MCF 10A (cell line): ENCODE measurements at regions not wholly inside any gene's neighbourhood (a gene's known extent, or its start where the extent isn't known, plus 50 kb on each side); places are given as distances from the start of the nearest gene placed in this dataset.
"Not testable (repeated sequence)": the region's sequence is repeated elsewhere in the genome, so short reads cannot be mapped to it uniquely, and the experiment has no call there.

Experiments
- BruUV-seq: library from RNA; stranded (reverse); fragments of 400-500 nt; replicated peaks from 2 replicates; lab custom pipeline; 2021; lab: Mats Ljungman, UMichigan
- CTCF ChIA-PET: fragments of 300-600 bp; sonication (Branson Sonifier 250); formaldehyde crosslinking; extraction: SDS; loops from one replicate; lab custom pipeline; 2021; ENCODE audit warnings: antibody characterized with exemption, inconsistent platforms; lab: Yijun Ruan, JAX
- POLR2A ChIA-PET: fragments of 300-600, 350-650 bp; sonication (Branson Sonifier 250); formaldehyde crosslinking; extraction: SDS; loops from one replicate; lab custom pipeline; 2020; ENCODE audit warnings: antibody characterized with exemption, inconsistent platforms; lab: Yijun Ruan, JAX
- DNase-seq: peaks from one replicate; pipeline ENCODE4 v3.0.0-alpha.2; 2018; ENCODE audit not compliant: unreplicated experiment
- H3K27ac Mint-ChIP-seq: one replicate; pipeline ENCODE4 v1.8.0; 2022; ENCODE audit warnings: mild to moderate bottlenecking, low read depth, mixed read lengths; ENCODE audit not compliant: unreplicated experiment
- H3K27me3 Mint-ChIP-seq: one replicate; pipeline ENCODE4 v1.8.0; 2022; ENCODE audit warnings: mixed read lengths; ENCODE audit not compliant: insufficient read depth, unreplicated experiment
- H3K36me3 Mint-ChIP-seq: one replicate; pipeline ENCODE4 v1.8.0; 2022; ENCODE audit warnings: mild to moderate bottlenecking, moderate library complexity, mixed read lengths; ENCODE audit not compliant: insufficient read depth, unreplicated experiment
- H3K4me1 Mint-ChIP-seq: one replicate; pipeline ENCODE4 v1.8.0; 2022; ENCODE audit warnings: mixed read lengths; ENCODE audit not compliant: insufficient read depth, unreplicated experiment
- H3K4me3 Mint-ChIP-seq: one replicate; pipeline ENCODE4 v1.8.0; 2022; ENCODE audit warnings: mild to moderate bottlenecking, moderate library complexity, mixed read lengths; ENCODE audit not compliant: unreplicated experiment
- H3K9me3 Mint-ChIP-seq: one replicate; pipeline ENCODE4 v1.8.0; 2022; ENCODE audit warnings: mixed read lengths; ENCODE audit not compliant: unreplicated experiment
- intact Hi-C: fragments of 100-400 bp; cut with micrococcal nuclease; formaldehyde crosslinking; loops from 2 replicates; pipeline ENCODE4 v1.14.1; 2022

- CTCF ChIA-PET, BruUV-seq: not testable (repeated sequence)
Observed at GRCh38 chr2:132309203-132309602, 107.4 kb upstream of the GPR39 start.

GRCh38 chr2:132315546-132315945, 101.1 kb upstream of the GPR39 start:
- peak; percentile 3 for DNase-seq
- H3K4me3 Mint-ChIP-seq, H3K27ac Mint-ChIP-seq, H3K4me1 Mint-ChIP-seq, H3K9me3 Mint-ChIP-seq, BruUV-seq, CTCF ChIA-PET, H3K27me3 Mint-ChIP-seq, H3K36me3 Mint-ChIP-seq, intact Hi-C loops, POLR2A ChIA-PET: not testable (repeated sequence)

More at GRCh38 chr2:132309203-132309602, 107.4 kb upstream of the GPR39 start:
- H3K4me1 Mint-ChIP-seq, H3K27ac Mint-ChIP-seq, intact Hi-C loops, H3K4me3 Mint-ChIP-seq, H3K36me3 Mint-ChIP-seq, POLR2A ChIA-PET, H3K9me3 Mint-ChIP-seq, H3K27me3 Mint-ChIP-seq, DNase-seq: not testable (repeated sequence)

- intact Hi-C loops, DNase-seq, H3K4me3 Mint-ChIP-seq, H3K36me3 Mint-ChIP-seq, H3K27me3 Mint-ChIP-seq, CTCF ChIA-PET, H3K4me1 Mint-ChIP-seq, H3K27ac Mint-ChIP-seq, POLR2A ChIA-PET, H3K9me3 Mint-ChIP-seq, BruUV-seq: not testable (repeated sequence)
Observed at GRCh38 chr2:132317026-132317680, 99.5 kb upstream of the GPR39 start.

GRCh38 chr2:132318481-132318880, 98.1 kb upstream of the GPR39 start:
- DNase-seq, H3K27ac Mint-ChIP-seq, POLR2A ChIA-PET, CTCF ChIA-PET, intact Hi-C loops, H3K4me3 Mint-ChIP-seq, BruUV-seq, H3K4me1 Mint-ChIP-seq, H3K36me3 Mint-ChIP-seq, H3K9me3 Mint-ChIP-seq, H3K27me3 Mint-ChIP-seq: not testable (repeated sequence)

GRCh38 chr2:132324005-132324404, 92.6 kb upstream of the GPR39 start:
- H3K27ac Mint-ChIP-seq, BruUV-seq, DNase-seq, H3K4me3 Mint-ChIP-seq, H3K4me1 Mint-ChIP-seq, H3K27me3 Mint-ChIP-seq, CTCF ChIA-PET, H3K9me3 Mint-ChIP-seq, H3K36me3 Mint-ChIP-seq, POLR2A ChIA-PET, intact Hi-C loops: not testable (repeated sequence)

GRCh38 chr2:132332345-132333033, 84.1 kb upstream of the GPR39 start:
- H3K27ac Mint-ChIP-seq, H3K36me3 Mint-ChIP-seq, H3K9me3 Mint-ChIP-seq, intact Hi-C loops, H3K27me3 Mint-ChIP-seq, CTCF ChIA-PET, BruUV-seq, POLR2A ChIA-PET, H3K4me1 Mint-ChIP-seq, DNase-seq, H3K4me3 Mint-ChIP-seq: not testable (repeated sequence)

GRCh38 chr2:132337135-132337534, 79.5 kb upstream of the GPR39 start:
- CTCF ChIA-PET, H3K4me3 Mint-ChIP-seq, H3K27ac Mint-ChIP-seq, POLR2A ChIA-PET, intact Hi-C loops, H3K4me1 Mint-ChIP-seq, H3K27me3 Mint-ChIP-seq, BruUV-seq, DNase-seq, H3K9me3 Mint-ChIP-seq, H3K36me3 Mint-ChIP-seq: not testable (repeated sequence)

- H3K36me3 Mint-ChIP-seq, POLR2A ChIA-PET, BruUV-seq, CTCF ChIA-PET, intact Hi-C loops, H3K4me3 Mint-ChIP-seq, H3K27ac Mint-ChIP-seq, H3K4me1 Mint-ChIP-seq, H3K27me3 Mint-ChIP-seq, DNase-seq, H3K9me3 Mint-ChIP-seq: not testable (repeated sequence)
Observed at GRCh38 chr2:132337844-132338243, 78.8 kb upstream of the GPR39 start.

- BruUV-seq, result not testable (repeated sequence)
Observed at GRCh38 chr2:132347041-132347780, 69.4 kb upstream of the GPR39 start.

More at GRCh38 chr2:132347041-132347780, 69.4 kb upstream of the GPR39 start:
- ChIA-PET CTCF (interaction anchor here (1.3 to 2.1 kb wide), 2 partner anchors 69 to 79 kb away, joined by 4 to 7 read pairs; partner anchors contain the start of gene GPR39), POLR2A (interaction anchor here (0.6 to 1.0 kb wide), 3 partner anchors 74 to 544 kb away, joined by 3 to 4 read pairs (median 3); no protein-coding TSS in a partner anchor)
- intact Hi-C loops, result loop anchor here (5.0 kb wide), 1 partner anchor 200 kb away; no protein-coding TSS in a partner anchor
- peak; percentile 78 for DNase-seq
- Mint-ChIP-seq H3K4me3 (peak overlapping the region; percentile 78), H3K27ac (peak overlapping the region; percentile 96)
- not testable (repeated sequence) for H3K4me1 Mint-ChIP-seq, H3K36me3 Mint-ChIP-seq, H3K27me3 Mint-ChIP-seq, H3K9me3 Mint-ChIP-seq
